Ishikawa (cell line): ENCODE measurements at regions not wholly inside any gene's neighbourhood (a gene's known extent, or its start where the extent isn't known, plus 50 kb on each side); places are given as distances from the start of the nearest gene placed in this dataset.

Experiments used
- CEBPB ChIP-seq: IDR thresholded peaks from 2 replicates; pipeline ENCODE4 v1.6.1; 2012
- CREB1 ChIP-seq: IDR thresholded peaks from 2 replicates; pipeline ENCODE4 v1.6.1; 2012; ENCODE audit warnings: low read depth
- EGR1 ChIP-seq: IDR thresholded peaks from 2 replicates; pipeline ENCODE4 v1.6.1; 2012
- EP300 ChIP-seq: IDR thresholded peaks from 2 replicates; pipeline ENCODE4 v1.6.1; 2012; ENCODE audit warnings: borderline replicate concordance
- FOXM1 ChIP-seq: IDR thresholded peaks from 2 replicates; pipeline ENCODE4 v1.6.1; 2012; ENCODE audit warnings: low read depth, borderline replicate concordance
- MAX ChIP-seq: IDR thresholded peaks from 2 replicates; pipeline ENCODE4 v1.6.1; 2012
- NFIC ChIP-seq: IDR thresholded peaks from 2 replicates; pipeline ENCODE4 v1.6.1; 2012
- RAD21 ChIP-seq: IDR thresholded peaks from 2 replicates; pipeline ENCODE4 v1.6.1; 2012; ENCODE audit warnings: low read depth
- TAF1 ChIP-seq: IDR thresholded peaks from 2 replicates; pipeline ENCODE4 v1.6.1; 2012; ENCODE audit warnings: low read depth, mild to moderate bottlenecking
- TCF12 ChIP-seq: IDR thresholded peaks from 2 replicates; pipeline ENCODE4 v1.6.1; 2012; ENCODE audit warnings: low read depth
- TEAD4 ChIP-seq: IDR thresholded peaks from 2 replicates; pipeline ENCODE4 v1.6.1; 2012
- YY1 ChIP-seq: IDR thresholded peaks from 2 replicates; pipeline ENCODE4 v1.6.1; 2012; ENCODE audit warnings: low read depth
- ZBTB7A ChIP-seq: IDR thresholded peaks from 2 replicates; pipeline ENCODE4 v1.6.1; 2012; ENCODE audit warnings: low read depth
- TF ChIP-seq, protein P1 (sequence below): IDR thresholded peaks from 2 replicates; pipeline ENCODE4 v1.6.1; 2012
- TF ChIP-seq, protein P2 (sequence below): IDR thresholded peaks from 2 replicates; pipeline ENCODE4 v1.6.1; 2012; ENCODE audit warnings: low read depth, mild to moderate bottlenecking

- no peak for TF ChIP-seq ZBTB7A
- TF ChIP-seq, protein P1, sequence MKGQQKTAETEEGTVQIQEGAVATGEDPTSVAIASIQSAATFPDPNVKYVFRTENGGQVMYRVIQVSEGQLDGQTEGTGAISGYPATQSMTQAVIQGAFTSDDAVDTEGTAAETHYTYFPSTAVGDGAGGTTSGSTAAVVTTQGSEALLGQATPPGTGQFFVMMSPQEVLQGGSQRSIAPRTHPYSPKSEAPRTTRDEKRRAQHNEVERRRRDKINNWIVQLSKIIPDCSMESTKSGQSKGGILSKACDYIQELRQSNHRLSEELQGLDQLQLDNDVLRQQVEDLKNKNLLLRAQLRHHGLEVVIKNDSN: no peak
- TF ChIP-seq YY1: no peak
- TF ChIP-seq EP300: no peak
- no peak for TF ChIP-seq EGR1
- no peak for TF ChIP-seq TCF12
- TF ChIP-seq CREB1: no peak
- TF ChIP-seq RAD21: no peak
- TF ChIP-seq, protein P2, sequence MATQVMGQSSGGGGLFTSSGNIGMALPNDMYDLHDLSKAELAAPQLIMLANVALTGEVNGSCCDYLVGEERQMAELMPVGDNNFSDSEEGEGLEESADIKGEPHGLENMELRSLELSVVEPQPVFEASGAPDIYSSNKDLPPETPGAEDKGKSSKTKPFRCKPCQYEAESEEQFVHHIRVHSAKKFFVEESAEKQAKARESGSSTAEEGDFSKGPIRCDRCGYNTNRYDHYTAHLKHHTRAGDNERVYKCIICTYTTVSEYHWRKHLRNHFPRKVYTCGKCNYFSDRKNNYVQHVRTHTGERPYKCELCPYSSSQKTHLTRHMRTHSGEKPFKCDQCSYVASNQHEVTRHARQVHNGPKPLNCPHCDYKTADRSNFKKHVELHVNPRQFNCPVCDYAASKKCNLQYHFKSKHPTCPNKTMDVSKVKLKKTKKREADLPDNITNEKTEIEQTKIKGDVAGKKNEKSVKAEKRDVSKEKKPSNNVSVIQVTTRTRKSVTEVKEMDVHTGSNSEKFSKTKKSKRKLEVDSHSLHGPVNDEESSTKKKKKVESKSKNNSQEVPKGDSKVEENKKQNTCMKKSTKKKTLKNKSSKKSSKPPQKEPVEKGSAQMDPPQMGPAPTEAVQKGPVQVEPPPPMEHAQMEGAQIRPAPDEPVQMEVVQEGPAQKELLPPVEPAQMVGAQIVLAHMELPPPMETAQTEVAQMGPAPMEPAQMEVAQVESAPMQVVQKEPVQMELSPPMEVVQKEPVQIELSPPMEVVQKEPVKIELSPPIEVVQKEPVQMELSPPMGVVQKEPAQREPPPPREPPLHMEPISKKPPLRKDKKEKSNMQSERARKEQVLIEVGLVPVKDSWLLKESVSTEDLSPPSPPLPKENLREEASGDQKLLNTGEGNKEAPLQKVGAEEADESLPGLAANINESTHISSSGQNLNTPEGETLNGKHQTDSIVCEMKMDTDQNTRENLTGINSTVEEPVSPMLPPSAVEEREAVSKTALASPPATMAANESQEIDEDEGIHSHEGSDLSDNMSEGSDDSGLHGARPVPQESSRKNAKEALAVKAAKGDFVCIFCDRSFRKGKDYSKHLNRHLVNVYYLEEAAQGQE: no peak
- no peak for TF ChIP-seq TEAD4
- TF ChIP-seq TAF1: no peak
- TF ChIP-seq FOXM1: no peak
- TF ChIP-seq NFIC: no peak
- TF ChIP-seq CEBPB: no peak
Measured at GRCh38 chr3:178381555-178381954, 154.7 kb upstream of the KCNMB2 start.

DNA sequence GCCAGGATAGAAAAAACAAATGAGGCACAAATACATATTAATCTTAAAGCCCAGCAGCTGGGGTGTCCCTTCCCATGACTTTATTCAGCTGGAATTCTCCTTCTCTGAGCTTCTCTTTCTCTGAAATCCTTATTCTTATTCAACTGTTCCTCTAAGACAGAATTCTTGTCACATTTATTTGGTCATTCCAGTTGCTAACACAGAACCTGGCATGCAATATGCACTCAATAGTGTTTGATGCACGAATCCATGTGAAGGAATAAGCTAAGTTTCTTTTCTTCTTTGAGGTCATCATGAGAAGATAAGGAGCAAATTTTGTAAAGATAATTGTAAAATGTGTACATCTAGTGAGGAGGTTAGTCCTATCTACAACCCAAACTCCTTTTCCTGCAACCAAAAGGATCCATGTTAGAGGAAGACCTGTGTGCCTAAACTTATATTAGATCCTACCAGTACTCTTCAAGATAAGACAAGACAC, 154.2 kb upstream of the KCNMB2 start:
- no peak for TF ChIP-seq NFIC
- no peak for TF ChIP-seq EP300
- no peak for TF ChIP-seq ZBTB7A
- TF ChIP-seq RAD21: no peak
- TF ChIP-seq CEBPB: no peak
- no peak for TF ChIP-seq CREB1
- TF ChIP-seq, protein P2: no peak
- TF ChIP-seq TCF12: no peak
- TF ChIP-seq EGR1: no peak

DNA sequence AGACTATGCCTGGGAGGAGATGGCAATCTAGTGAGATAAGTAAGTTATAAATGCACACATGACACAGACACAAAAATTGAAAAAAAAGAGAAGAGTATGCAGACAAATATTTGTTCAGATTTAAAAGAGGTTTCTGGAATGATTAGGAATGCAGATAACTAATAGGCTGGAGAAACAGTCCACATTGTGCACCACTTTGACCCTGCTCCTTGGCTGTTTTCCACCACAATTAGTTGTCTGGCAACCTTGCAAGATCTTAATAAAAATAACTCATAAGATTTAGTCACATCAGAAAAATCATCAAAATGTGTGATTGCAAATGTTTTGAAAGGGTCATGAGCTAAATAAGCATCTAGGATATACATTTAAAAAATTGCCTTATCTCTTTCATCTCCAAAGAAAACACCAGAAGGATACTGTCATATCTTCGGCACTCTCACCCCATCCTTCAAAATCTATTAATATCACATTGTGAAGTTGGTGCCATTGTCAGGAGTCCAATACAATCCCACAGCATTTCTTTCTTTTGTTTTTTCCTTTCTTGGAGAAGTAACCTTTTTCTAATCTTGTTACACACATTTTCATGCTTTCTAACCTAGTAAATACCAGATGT, 153.7 kb upstream of the KCNMB2 start:
- TF ChIP-seq, protein P2: no peak
- TF ChIP-seq FOXM1 (no peak), EGR1 (no peak), NFIC (no peak), MAX (no peak), YY1 (no peak), CREB1 (no peak), TEAD4 (no peak), CEBPB (no peak), TCF12 (no peak), RAD21 (no peak), ZBTB7A (no peak), EP300 (no peak), TAF1 (no peak)
- TF ChIP-seq, protein P1: no peak

GRCh38 chr3:178384321-178385230, 151.7 kb upstream of the KCNMB2 start:
- no peak for TF ChIP-seq TAF1
- no peak for TF ChIP-seq TCF12
- TF ChIP-seq CEBPB: no peak
- TF ChIP-seq EGR1: no peak
